ENCODE measurements at regions not wholly inside any gene's neighbourhood (a gene's known extent, or its start where the extent isn't known, plus 50 kb on each side); places are given as distances from the start of the nearest gene placed in this dataset.

DNA sequence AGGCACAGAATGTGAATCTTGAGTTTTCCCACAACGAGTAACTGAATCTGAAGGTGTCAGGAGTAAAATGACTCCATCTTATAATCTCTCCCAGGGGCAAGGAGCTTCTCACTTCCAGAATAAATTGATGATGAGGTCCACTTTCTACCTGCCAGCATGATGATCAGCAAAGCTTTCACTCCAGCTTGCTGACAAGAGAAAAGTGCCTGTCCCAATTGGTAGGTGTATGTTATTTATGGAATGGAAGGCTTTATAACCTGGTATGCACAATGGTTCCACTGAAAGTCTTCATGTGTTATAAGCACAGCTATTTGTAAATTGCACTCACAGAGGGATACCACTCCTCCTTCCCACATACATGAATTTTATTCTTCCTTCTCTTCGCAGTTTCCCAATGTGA lies 401.0 kb upstream of the UBE2E3 start:
- no peak for ATAC-seq (replicated peaks)
- no peaks in the 10 kb centered on the region for H3K36me3 Mint-ChIP-seq
- no peaks in the 10 kb centered on the region for H3K27me3 Mint-ChIP-seq
- H3K9me3 Mint-ChIP-seq, result peaks cover 0 to 2% of the 10 kb centered on the region in 2 donors
- no peak for DNase-seq
- no peak overlapping the region for H3K27ac Mint-ChIP-seq
- H3K4me1 Mint-ChIP-seq, result no peaks in the 10 kb centered on the region
- no peak overlapping the region for H3K4me3 Mint-ChIP-seq

DNA sequence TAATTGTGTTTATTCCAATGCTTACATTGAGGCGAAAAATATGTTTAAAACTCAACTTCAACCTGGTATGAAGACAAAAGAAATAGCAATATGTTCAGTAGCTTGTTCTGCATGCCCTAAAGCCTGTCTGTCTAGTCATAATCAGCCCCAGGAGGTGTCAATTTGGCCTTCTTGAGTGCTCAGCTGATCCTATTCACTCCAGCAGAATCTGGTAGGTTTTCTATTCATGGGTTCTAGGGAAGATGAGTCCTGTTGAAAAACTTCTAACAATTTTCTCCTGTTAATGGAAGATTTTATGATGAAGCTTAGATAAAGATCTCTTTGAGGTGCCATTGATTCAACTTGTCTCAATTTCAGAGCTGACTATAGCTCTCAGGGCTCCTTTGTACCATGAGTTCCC lies 402.0 kb upstream of the UBE2E3 start:
- no peak for ATAC-seq (replicated peaks)
- Mint-ChIP-seq H3K4me1 (no peaks in the 10 kb centered on the region), H3K9me3 (peaks cover 0 to 2% of the 10 kb centered on the region in 2 donors), H3K27ac (no peak overlapping the region), H3K27me3 (no peaks in the 10 kb centered on the region), H3K4me3 (no peak overlapping the region), H3K36me3 (no peaks in the 10 kb centered on the region)
- DNase-seq, result no peak

DNA sequence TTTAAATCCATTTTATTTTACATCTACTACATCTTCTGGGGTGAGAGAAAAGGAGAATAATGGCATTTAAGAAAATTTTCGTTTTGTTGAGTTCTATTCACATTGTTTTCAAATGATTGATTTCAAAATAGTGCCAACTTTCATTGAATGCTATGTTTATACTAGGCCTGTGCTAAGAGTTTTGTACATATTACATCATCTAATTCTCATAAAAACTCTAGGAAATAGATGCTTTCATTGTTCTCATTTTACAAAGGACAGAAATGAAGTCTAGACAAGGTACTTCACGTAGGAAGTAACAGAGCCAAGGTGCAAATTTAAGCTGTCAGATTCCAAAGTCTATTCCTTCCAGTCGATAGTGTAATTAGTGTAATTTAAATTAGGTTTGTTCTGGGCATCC lies 402.8 kb upstream of the UBE2E3 start:
- no peaks in the 10 kb centered on the region for H3K4me1 Mint-ChIP-seq
- peaks cover 0 to 2% of the 10 kb centered on the region in 2 donors for H3K9me3 Mint-ChIP-seq
- no peak overlapping the region for H3K27ac Mint-ChIP-seq

DNA sequence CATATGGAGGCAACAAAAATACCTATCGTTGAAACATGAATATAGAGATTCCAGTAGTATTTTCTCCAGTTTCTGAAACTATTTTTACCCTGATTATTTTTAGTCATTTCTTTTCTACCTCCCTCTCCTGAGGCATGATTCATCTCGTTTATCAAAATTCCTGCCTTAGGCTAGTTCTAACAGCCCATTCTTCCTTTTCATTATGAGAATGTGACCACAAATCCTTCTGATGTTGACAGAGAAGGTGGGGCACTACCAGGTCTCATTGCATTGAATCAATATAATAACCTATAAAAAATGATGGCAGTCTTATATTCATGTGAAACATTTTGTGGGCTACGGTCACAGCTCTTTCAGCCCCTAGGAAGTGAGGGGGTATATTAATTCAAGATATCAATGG lies 406.5 kb upstream of the UBE2E3 start:
- H3K27ac Mint-ChIP-seq, result no peak overlapping the region
- no peak for DNase-seq
- no peaks in the 10 kb centered on the region for H3K4me1 Mint-ChIP-seq
- no peak overlapping the region for H3K4me3 Mint-ChIP-seq
- H3K27me3 Mint-ChIP-seq, result no peaks in the 10 kb centered on the region
- peaks cover 0 to 2% of the 10 kb centered on the region in 2 donors for H3K9me3 Mint-ChIP-seq
- ATAC-seq (replicated peaks), result no peak
- no peaks in the 10 kb centered on the region for H3K36me3 Mint-ChIP-seq

More for the DNA sequence above, 402.8 kb upstream of the UBE2E3 start:
- ATAC-seq (replicated peaks) (no peak), DNase-seq (no peak)
- no peaks in the 10 kb centered on the region for H3K36me3 Mint-ChIP-seq
- H3K27me3 Mint-ChIP-seq, result no peaks in the 10 kb centered on the region
- H3K4me3 Mint-ChIP-seq, result no peak overlapping the region

DNA sequence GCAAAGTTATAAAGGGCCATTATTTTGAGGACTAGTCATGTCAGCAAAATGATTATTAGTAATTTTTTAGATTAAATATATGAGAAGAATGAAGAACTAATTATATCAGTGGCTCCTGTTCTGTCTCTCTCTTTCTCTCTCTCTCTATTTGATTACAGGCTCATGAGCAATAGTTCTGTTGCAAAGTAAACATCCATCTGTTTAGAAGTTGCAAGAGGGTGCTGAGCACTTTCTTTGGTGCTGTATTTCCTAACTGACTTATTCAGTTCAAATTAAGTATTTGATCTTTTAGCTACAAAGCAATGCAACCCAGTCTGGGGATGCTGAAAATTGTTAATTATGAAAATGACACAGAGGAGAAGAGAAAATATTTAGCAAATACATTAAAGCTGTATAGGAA lies 408.1 kb upstream of the UBE2E3 start:
- DNase-seq (no peak), ATAC-seq (replicated peaks) (no peak)
- Mint-ChIP-seq H3K4me3 (no peak overlapping the region), H3K27ac (no peak overlapping the region), H3K4me1 (no peaks in the 10 kb centered on the region), H3K9me3 (peaks cover 0 to 2% of the 10 kb centered on the region in 2 donors), H3K27me3 (no peaks in the 10 kb centered on the region), H3K36me3 (no peaks in the 10 kb centered on the region)

DNA sequence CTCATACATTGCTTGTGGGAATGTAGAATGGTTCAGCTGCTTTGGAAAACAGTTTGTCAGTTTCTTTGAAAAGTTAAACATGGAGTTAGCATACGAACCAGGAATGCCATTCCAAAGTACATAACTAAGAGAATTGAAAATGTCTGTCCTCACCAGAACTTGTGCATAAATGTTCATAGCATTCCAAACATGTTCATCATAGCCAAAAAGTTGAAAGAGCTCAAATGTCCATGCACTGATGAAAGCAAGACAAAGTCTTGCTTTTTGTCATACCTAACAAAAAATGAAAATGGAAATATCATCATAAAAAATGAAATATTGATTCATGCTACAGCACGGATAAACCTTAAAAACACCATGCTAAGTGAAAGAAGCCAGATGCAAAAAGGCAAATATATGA lies 408.8 kb upstream of the UBE2E3 start:
- no peaks in the 10 kb centered on the region for H3K36me3 Mint-ChIP-seq
- ATAC-seq (replicated peaks), result no peak
- H3K27ac Mint-ChIP-seq, result no peak overlapping the region
- no peak for DNase-seq
- H3K4me1 Mint-ChIP-seq, result no peaks in the 10 kb centered on the region
- no peaks in the 10 kb centered on the region for H3K27me3 Mint-ChIP-seq
- H3K9me3 Mint-ChIP-seq, result peaks cover 0 to 2% of the 10 kb centered on the region in 2 donors
- H3K4me3 Mint-ChIP-seq, result no peak overlapping the region

DNA sequence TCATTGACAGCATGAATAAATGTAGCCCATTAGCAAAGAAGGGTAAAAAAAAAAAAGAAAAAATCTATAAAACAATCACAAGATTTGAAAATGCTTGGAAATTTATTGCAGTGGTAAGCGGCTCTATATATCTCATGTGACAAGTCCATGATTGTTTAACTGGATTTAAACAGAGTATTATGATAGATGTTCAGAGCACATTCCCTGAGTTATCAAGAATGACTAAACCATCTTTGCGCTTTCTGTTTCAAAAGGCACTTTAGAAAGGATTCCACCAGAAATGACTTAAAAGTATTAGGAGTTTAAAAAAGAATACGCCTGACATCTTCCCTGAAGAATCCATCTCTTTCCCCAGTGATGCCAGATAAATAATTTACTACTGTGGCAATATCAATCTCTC lies 409.5 kb upstream of the UBE2E3 start:
- DNase-seq (no peak), ATAC-seq (replicated peaks) (no peak)
- Mint-ChIP-seq H3K9me3 (peaks cover 0 to 2% of the 10 kb centered on the region in 2 donors), H3K27me3 (no peaks in the 10 kb centered on the region), H3K27ac (no peak overlapping the region), H3K4me3 (no peak overlapping the region), H3K4me1 (no peaks in the 10 kb centered on the region), H3K36me3 (no peaks in the 10 kb centered on the region)

DNA sequence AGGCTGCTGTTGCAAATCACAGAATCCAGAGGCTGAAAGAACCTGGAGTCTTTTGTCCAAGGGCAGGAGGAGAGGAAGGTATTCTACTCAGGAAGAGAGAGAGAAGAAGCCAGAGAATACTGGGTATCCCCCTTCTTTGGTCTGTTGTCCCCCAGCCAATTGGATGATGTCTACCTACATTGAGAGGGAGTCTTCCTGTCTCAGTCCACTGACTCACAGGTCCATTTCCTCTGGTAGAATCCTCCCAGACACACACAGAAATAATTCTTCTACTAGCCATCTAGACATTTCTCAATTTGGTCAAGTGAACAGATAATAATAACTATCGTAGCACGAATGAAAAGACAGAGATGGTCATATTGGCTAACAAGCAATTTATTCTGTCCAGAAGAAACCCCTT lies 416.4 kb upstream of the UBE2E3 start:
- H3K36me3 Mint-ChIP-seq, result no peaks in the 10 kb centered on the region
- DNase-seq (no peak), ATAC-seq (replicated peaks) (no peak)
- H3K9me3 Mint-ChIP-seq, result no peaks in the 10 kb centered on the region
- H3K27ac Mint-ChIP-seq, result no peak overlapping the region
- no peaks in the 10 kb centered on the region for H3K27me3 Mint-ChIP-seq
- no peak overlapping the region for H3K4me3 Mint-ChIP-seq
- no peaks in the 10 kb centered on the region for H3K4me1 Mint-ChIP-seq

DNA sequence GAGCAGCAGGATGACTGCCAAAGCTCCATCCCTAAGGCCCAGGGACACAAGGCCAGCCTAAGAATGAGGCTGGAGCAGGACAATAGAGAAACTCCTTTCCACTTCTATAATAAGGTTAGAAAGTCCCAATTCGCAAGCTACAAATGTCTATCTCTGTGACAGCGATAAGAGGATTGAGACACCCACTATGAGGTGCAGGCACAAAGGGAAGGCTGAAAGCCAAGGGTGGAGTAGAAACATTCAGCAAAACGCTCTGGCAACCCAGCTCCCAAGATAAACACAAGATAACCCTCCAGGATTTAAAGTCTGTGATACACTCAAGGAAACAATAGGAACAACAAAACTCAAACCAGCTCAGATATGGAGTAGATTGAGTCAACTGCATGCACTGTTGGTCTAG lies 418.0 kb upstream of the UBE2E3 start:
- no peak for ATAC-seq (replicated peaks)
- Mint-ChIP-seq H3K27ac (no peak overlapping the region), H3K4me3 (no peak overlapping the region), H3K4me1 (no peaks in the 10 kb centered on the region), H3K9me3 (no peaks in the 10 kb centered on the region), H3K27me3 (no peaks in the 10 kb centered on the region), H3K36me3 (no peaks in the 10 kb centered on the region)
- no peak for DNase-seq

DNA sequence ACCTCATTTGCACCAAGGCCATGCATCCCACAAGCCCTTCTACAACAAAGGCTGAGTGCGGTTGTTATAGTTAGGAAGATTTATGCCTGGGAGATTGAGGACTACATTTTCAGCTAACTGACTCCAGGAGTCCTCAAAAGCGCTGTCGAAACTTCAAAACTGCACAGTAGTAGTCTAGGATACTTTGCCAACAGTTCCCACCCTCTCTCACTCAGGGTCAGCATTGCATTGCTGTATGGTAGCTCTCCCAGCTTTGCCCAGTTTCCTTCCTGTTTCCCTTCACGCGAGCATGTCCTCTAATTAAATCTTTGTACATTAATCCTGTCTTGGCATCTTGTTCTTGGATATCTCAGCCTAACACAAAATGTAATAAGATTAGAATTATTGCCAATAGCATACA lies 420.6 kb upstream of the UBE2E3 start:
- DNase-seq (no peak), ATAC-seq (replicated peaks) (no peak)
- H3K36me3 Mint-ChIP-seq, result no peaks in the 10 kb centered on the region
- H3K9me3 Mint-ChIP-seq, result no peaks in the 10 kb centered on the region
- no peak overlapping the region for H3K4me3 Mint-ChIP-seq
- H3K27me3 Mint-ChIP-seq, result no peaks in the 10 kb centered on the region
- no peak overlapping the region for H3K27ac Mint-ChIP-seq
- no peaks in the 10 kb centered on the region for H3K4me1 Mint-ChIP-seq

DNA sequence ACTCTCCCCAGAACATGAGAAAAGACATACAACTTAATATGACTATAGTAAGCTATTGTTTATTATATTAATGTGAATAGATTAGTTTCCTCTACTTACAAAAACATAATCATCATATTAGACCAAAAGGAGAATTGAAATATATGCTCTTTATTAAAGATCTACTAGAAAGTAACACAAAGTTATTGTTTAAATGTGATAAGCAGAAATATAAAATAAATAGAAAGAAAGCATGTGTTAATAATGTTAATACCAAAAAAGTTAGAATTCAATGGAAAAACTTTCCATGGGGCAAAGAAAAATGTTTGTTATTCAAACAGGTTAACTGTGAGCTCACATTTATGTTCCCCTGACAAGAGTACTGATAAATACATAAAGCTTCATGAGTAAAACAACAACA lies 421.4 kb upstream of the UBE2E3 start:
- H3K9me3 Mint-ChIP-seq, result no peaks in the 10 kb centered on the region
- H3K36me3 Mint-ChIP-seq, result no peaks in the 10 kb centered on the region
- H3K4me1 Mint-ChIP-seq, result no peaks in the 10 kb centered on the region
- H3K4me3 Mint-ChIP-seq, result no peak overlapping the region
- no peak for ATAC-seq (replicated peaks)
- H3K27me3 Mint-ChIP-seq, result no peaks in the 10 kb centered on the region
- DNase-seq, result no peak
- no peak overlapping the region for H3K27ac Mint-ChIP-seq

DNA sequence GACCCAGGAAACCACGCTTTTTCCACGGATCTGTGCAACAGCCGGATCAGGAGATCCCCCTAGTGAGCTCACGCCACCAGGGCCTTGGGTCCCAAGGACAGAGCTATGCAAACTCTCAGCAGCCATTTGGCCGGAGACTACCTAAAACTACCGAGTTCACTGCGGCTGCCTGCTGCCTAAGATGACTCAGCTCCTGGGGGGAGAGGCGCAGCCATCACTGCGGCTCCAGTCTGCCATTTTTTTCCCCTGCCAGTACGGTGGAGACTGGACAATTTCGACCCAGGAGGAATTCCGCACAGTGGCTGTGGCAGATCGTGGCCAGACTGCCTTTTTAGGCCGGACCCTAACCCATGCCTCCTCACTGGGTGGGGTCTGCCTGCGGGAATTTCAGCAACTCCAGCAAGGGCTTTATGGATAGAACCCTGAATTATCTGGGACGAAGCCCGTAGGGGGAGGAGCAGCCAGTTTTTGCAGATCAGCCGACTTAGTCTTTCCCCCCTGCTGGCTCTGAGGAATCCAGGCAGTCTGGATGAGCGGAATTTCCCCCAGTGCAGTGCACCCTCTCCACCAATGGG lies 424.9 kb upstream of the UBE2E3 start:
- DNase-seq (no peak), ATAC-seq (replicated peaks) (no peak)
- Mint-ChIP-seq H3K27ac (no peak overlapping the region), H3K36me3 (no peaks in the 10 kb centered on the region), H3K27me3 (no peaks in the 10 kb centered on the region), H3K4me3 (no peak overlapping the region), H3K4me1 (no peaks in the 10 kb centered on the region), H3K9me3 (no peaks in the 10 kb centered on the region)

DNA sequence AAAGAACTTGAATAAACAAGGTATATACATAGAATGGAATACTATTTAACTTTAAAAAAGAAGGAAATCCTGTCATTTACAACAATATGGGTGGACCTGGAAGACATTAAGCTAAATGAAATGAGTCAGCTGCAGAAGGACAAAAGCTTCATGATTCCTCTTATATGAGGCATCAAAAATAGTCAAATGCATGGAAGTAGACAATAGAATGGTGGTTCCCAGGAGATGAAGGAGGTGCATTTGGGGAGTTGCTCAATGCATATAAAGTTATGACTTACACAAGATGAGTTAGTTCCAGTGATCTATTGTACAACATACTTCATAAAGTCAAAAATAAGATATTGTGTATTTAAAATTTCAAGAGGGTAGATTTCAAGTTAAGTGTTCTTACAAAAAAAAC lies 426.1 kb upstream of the UBE2E3 start:
- no peaks in the 10 kb centered on the region for H3K9me3 Mint-ChIP-seq
- no peaks in the 10 kb centered on the region for H3K27me3 Mint-ChIP-seq
- H3K4me3 Mint-ChIP-seq, result no peak overlapping the region
- no peak for ATAC-seq (replicated peaks)
- DNase-seq, result no peak
- H3K27ac Mint-ChIP-seq, result no peak overlapping the region
- H3K4me1 Mint-ChIP-seq, result no peaks in the 10 kb centered on the region
- H3K36me3 Mint-ChIP-seq, result no peaks in the 10 kb centered on the region

DNA sequence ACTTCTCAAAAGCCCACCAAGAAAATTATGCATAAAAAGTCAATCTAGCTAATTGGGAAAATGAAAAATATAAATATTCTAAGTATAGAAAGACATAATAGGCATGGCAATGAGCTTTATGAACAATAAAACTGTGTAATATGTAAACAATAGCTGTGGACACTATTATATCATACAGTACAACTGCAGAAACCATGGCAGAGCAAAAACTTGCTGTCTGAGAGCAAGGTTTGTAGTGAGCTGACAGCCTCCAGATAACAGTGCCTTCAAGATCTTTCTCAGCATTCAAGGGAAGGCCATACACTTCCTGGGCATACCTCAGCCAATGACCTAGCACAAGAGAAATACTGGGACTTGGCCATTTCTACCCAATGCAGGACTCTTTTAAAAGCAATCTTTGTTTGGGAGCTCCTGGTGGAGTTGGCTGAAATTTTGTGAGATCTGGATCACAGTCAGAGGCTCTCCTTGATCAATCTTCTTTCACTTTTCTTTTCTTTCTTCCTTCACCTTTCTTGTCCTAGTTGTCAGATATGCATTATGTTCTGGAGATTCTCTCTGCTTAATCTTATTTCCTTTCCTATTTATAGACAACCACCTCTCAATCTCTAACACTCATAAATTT lies 427.2 kb upstream of the UBE2E3 start:
- Mint-ChIP-seq H3K27ac (no peak overlapping the region), H3K4me1 (no peaks in the 10 kb centered on the region), H3K27me3 (no peaks in the 10 kb centered on the region), H3K4me3 (no peak overlapping the region), H3K9me3 (no peaks in the 10 kb centered on the region), H3K36me3 (no peaks in the 10 kb centered on the region)
- DNase-seq (no peak), ATAC-seq (replicated peaks) (no peak)

DNA sequence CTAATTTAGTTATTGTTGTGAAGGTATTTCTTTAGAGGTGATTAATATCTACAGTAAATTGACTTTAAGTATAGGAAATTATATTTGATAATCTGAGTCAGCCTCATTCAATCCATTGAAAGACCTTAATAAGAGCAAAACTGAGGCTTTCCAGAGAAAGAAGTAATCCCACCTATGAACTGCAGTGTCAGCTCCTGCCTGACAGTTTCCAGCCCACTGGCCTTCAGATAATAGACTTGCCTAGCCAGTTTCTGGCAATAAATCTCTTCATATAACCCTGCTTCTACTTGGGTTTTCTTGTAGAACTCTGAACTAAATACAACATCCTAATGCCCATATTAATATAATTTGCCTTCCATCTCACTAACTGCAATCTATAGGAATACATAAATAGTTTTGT lies 437.9 kb upstream of the UBE2E3 start:
- Mint-ChIP-seq H3K36me3 (no peaks in the 10 kb centered on the region), H3K27me3 (no peaks in the 10 kb centered on the region), H3K27ac (no peak overlapping the region), H3K4me3 (no peak overlapping the region), H3K9me3 (peaks cover 2 to 3% of the 10 kb centered on the region in 2 donors), H3K4me1 (no peaks in the 10 kb centered on the region)
- ATAC-seq (replicated peaks) (no peak), DNase-seq (no peak)

DNA sequence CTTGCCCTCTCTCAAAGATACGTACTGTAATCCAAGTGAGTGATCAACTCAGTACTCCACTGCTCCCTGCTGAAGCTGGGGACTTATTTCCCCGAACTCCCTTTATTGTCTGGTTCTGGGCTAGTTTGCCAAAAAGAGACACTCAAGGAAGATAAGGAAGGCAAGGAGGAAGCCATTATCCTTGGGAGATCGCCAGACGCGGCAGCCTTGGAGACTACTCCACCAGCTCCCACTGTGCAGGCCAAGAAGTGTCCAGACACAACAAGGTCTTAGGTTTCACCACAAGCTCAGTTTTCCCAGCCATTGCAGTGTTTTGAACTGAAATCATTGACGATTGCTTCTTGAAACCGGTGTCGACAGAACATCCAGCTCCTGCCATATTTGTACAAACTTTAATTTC lies 439.6 kb upstream of the UBE2E3 start:
- no peaks in the 10 kb centered on the region for H3K4me1 Mint-ChIP-seq
- DNase-seq (no peak), ATAC-seq (replicated peaks) (no peak)
- no peak overlapping the region for H3K27ac Mint-ChIP-seq
- H3K36me3 Mint-ChIP-seq, result no peaks in the 10 kb centered on the region
- H3K27me3 Mint-ChIP-seq, result no peaks in the 10 kb centered on the region
- no peak overlapping the region for H3K4me3 Mint-ChIP-seq
- peaks cover 0 to 3% of the 10 kb centered on the region in 2 donors for H3K9me3 Mint-ChIP-seq

All from stimulated activated naive B cell treated with anti-CD40 and anti-IgM and Interleukin-4, amounts not matched to agents 10 μg/mL and 1 μg/mL and 100 μg/mL, for 72 hours (primary cell).